K562 (cell line): ENCODE measurements at regions not wholly inside any gene's neighbourhood (a gene's known extent, or its start where the extent isn't known, plus 50 kb on each side); places are given as distances from the start of the nearest gene placed in this dataset.

Experiments
- ATAC-seq: fragments of 200-7000 bp; cut with Tn5 transposase; 3 replicates; pipeline ENCODE4 v1.9.1; 2020; ENCODE audit warnings: moderate library complexity
- BruUV-seq: library from RNA; stranded (reverse); fragments of 400-500 nt; replicated peaks from 2 replicates; lab custom pipeline; 2021; lab: Mats Ljungman, UMichigan
- CTCF ChIA-PET: fragments of 300-600 bp; formaldehyde crosslinking; extraction: SDS; loops from one replicate; lab custom pipeline; 2021; ENCODE audit warnings: low intra/inter-chr PET ratio; lab: Yijun Ruan, JAX
- POLR2A ChIA-PET: fragments of 300-600, 350-650 bp; sonication (Branson Sonifier 250); formaldehyde crosslinking; extraction: SDS; loops from one replicate; lab custom pipeline; 2021; ENCODE audit warnings: antibody characterized with exemption, inconsistent platforms; lab: Yijun Ruan, JAX
- DNase-seq, 4 experiments: peaks; one replicate each; pipeline versions ENCODE4 v3.0.0 to v3.0.0-alpha.2; 2011 to 2018; ENCODE audit warnings: low spot score in 3 of 4, mixed read lengths in 3 of 4; ENCODE audit errors: extremely low read depth in 1 of 4
- FAIRE-seq: peaks from 2 replicates; lab custom pipeline; 2011; peaks lifted over from hg19 to GRCh38; lab: Jason Lieb, UNC
- H2AFZ ChIP-seq: 2 replicates; pipeline ENCODE4 v1.6.0; 2011; ENCODE audit warnings: low read depth, low read length, control low read depth, inconsistent platforms
- H3K27ac ChIP-seq: fragments of 200-600 bp; 3 replicates; pipeline ENCODE4 v1.8.0; 2011; ENCODE audit warnings: low read depth, mild to moderate bottlenecking, control low read depth, inconsistent platforms, low read length, moderate library complexity, mixed read lengths; ENCODE audit errors: extremely low read depth
- H3K27me3 ChIP-seq, 2 experiments: fragments of 300-600 bp in 1 of 2; 2 replicates in 1 of 2; 3 replicates in 1 of 2; pipeline versions ENCODE4 v1.6.0 to v1.8.0; 2011; ENCODE audit warnings: inconsistent platforms in 2 of 2, low read length in 2 of 2, mild to moderate bottlenecking in 1 of 2, mixed read lengths in 1 of 2, moderate library complexity in 1 of 2; ENCODE audit not compliant: control insufficient read depth in 2 of 2, insufficient read depth in 2 of 2
- H3K36me3 ChIP-seq: fragments of 300-600 bp; 3 replicates; pipeline ENCODE4 v1.8.0; 2011; ENCODE audit warnings: mild to moderate bottlenecking, low read length, inconsistent platforms; ENCODE audit not compliant: control insufficient read depth, insufficient read depth
- H3K4me1 ChIP-seq, 2 experiments: fragments of 200-600 bp in 1 of 2; replicated peaks in 1 of 2; 2 replicates in 1 of 2; 3 replicates in 1 of 2; pipeline versions ENCODE4 v1.5.1 to v1.8.0; 2011; ENCODE audit warnings: inconsistent platforms in 2 of 2, low read length in 2 of 2, mild to moderate bottlenecking in 1 of 2, mixed read lengths in 1 of 2, moderate library complexity in 1 of 2; ENCODE audit not compliant: control insufficient read depth in 2 of 2, insufficient read depth in 2 of 2
- H3K4me2 ChIP-seq: 2 replicates; pipeline ENCODE4 v1.6.1; 2011; ENCODE audit warnings: low read length, control low read depth, inconsistent platforms, mixed read lengths; ENCODE audit not compliant: insufficient read depth
- H3K4me3 ChIP-seq: fragments of 200-600 bp; sonication (generic), shearing (Covaris generic); 2 replicates; pipeline ENCODE4 v1.5.1; 2016; ENCODE audit warnings: control low read depth, inconsistent platforms
- H3K79me2 ChIP-seq: fragments of 200-600 bp; 3 replicates; pipeline ENCODE4 v1.8.0; 2011; ENCODE audit warnings: low read length, inconsistent platforms; ENCODE audit not compliant: control insufficient read depth, insufficient read depth
- H3K9ac ChIP-seq, 2 experiments: 2 replicates each; pipeline versions ENCODE4 v1.6.0 to v1.6.1; 2011; ENCODE audit warnings: low read depth in 2 of 2, low read length in 2 of 2, control low read depth in 1 of 2, inconsistent platforms in 1 of 2, mild to moderate bottlenecking in 1 of 2, mixed read lengths in 1 of 2; ENCODE audit not compliant: insufficient read depth in 1 of 2
- H3K9me1 ChIP-seq: one replicate; pipeline ENCODE4 v1.6.0; 2011; ENCODE audit warnings: inconsistent platforms, mild to moderate bottlenecking, low read length, moderate library complexity; ENCODE audit not compliant: control insufficient read depth, insufficient read depth
- H3K9me3 ChIP-seq: replicated peaks from 2 replicates; pipeline ENCODE4 v1.5.1; 2011; ENCODE audit warnings: low read depth, low read length, inconsistent platforms; ENCODE audit not compliant: control insufficient read depth, insufficient read depth
- H4K20me1 ChIP-seq: replicated peaks from 2 replicates; pipeline ENCODE4 v1.6.1; 2011; ENCODE audit warnings: low read length, inconsistent platforms, mixed read lengths; ENCODE audit not compliant: control insufficient read depth, insufficient read depth
- NCOR1 ChIP-seq: fragments of 450-650 bp; IDR thresholded peaks from 2 replicates; pipeline ENCODE4 v1.6.1; 2016; ENCODE audit warnings: mild to moderate bottlenecking, moderate library complexity
- ZNF175 ChIP-seq: fragments of 200-800 bp; sonication (Bioruptor generic); IDR thresholded peaks from 2 replicates; pipeline ENCODE4 v1.6.1; 2016; ENCODE audit warnings: low read depth, mild to moderate bottlenecking, missing genetic modification characterization, missing compliant biosample characterization
- ZNF518B ChIP-seq: fragments of 250-450 bp; sonication (Bioruptor Pico); IDR thresholded peaks from 2 replicates; pipeline ENCODE4 v1.5.0; 2021; ENCODE audit warnings: mild to moderate bottlenecking, moderate library complexity
- ZNF668 ChIP-seq: fragments of 250-450 bp; sonication (Bioruptor Pico); IDR thresholded peaks from 2 replicates; pipeline ENCODE4 v1.8.0; 2022; ENCODE audit warnings: mild to moderate bottlenecking, inconsistent platforms
- WGBS: fragments of 100-300 bp; shearing (Covaris generic); methylation state at CpG from one replicate; pipeline ENCODE4 v1.1.6; 2016; ENCODE audit warnings: low coverage, mixed read lengths; ENCODE audit not compliant: insufficient coverage; ENCODE audit errors: missing lambda C conversion rate; 5-methylcytosine and 5-hydroxymethylcytosine counted together
- in situ Hi-C: fragments of 300-500 bp; cut with MboI; formaldehyde crosslinking; loops from 4 replicates; pipeline ENCODE4 v1.15.0; 2018; ENCODE audit warnings: inconsistent platforms, mixed read lengths
- intact Hi-C: fragments of 100-400 bp; cut with micrococcal nuclease; formaldehyde crosslinking; loops from 2 replicates; pipeline ENCODE4 v1.14.2; 2022

GRCh38 chr16:51949282-51949681 is 597.7 kb downstream of the TOX3 start:
- CTCF ChIA-PET = no interaction called here
- H3K9me3 ChIP-seq = no peaks in the 10 kb centered on the region
- no peak overlapping the region for H3K4me3 ChIP-seq
- no peak for TF ChIP-seq ZNF518B (CRISPR knock-in tag)
- TF ChIP-seq ZNF668 = no peak
- TF ChIP-seq NCOR1 = no peak
- TF ChIP-seq ZNF175 = no peak
- H4K20me1 ChIP-seq = no peaks in the 10 kb centered on the region
- H3K27me3 ChIP-seq = no peaks in the 10 kb centered on the region
- no peak for ATAC-seq
- H3K4me1 ChIP-seq = no peaks in the 10 kb centered on the region
- FAIRE-seq = no peak
- in situ Hi-C loops (no loop called here), intact Hi-C loops (no loop called here)
- H3K79me2 ChIP-seq = no peaks in the 10 kb centered on the region
- H3K4me2 ChIP-seq = no peak overlapping the region
- 0% methylated on average over 2 of the region's 2 CpGs for WGBS
- H3K9me1 ChIP-seq = no peaks in the 10 kb centered on the region
- no peak overlapping the region for H2AFZ ChIP-seq
- no peak overlapping the region for H3K9ac ChIP-seq
- POLR2A ChIA-PET = no interaction called here
- H3K36me3 ChIP-seq = no peaks in the 10 kb centered on the region
- H3K27ac ChIP-seq = no peak overlapping the region
- no TSS peak for BruUV-seq
- DNase-seq = no peak
